H1 (cell line): ENCODE measurements at regions not wholly inside any gene's neighbourhood (a gene's known extent, or its start where the extent isn't known, plus 50 kb on each side); places are given as distances from the start of the nearest gene placed in this dataset.

Source experiments
- POLR2A ChIP-seq, 2 experiments: IDR thresholded peaks; 1 replicate in 1 of 2; 2 replicates in 1 of 2; pipeline ENCODE4 v1.6.1; 2011; ENCODE audit warnings: low read depth in 2 of 2, low read length in 2 of 2, mild to moderate bottlenecking in 2 of 2; ENCODE audit errors: control extremely low read depth in 1 of 2
- SIX5 ChIP-seq: IDR thresholded peaks from 2 replicates; pipeline ENCODE4 v1.6.1; 2011; ENCODE audit warnings: mild to moderate bottlenecking, low read depth, low read length
- TBP ChIP-seq: IDR thresholded peaks from 2 replicates; pipeline ENCODE4 v1.6.1; 2011; ENCODE audit warnings: low read depth, low read length, improper control_type of control experiment

DNA sequence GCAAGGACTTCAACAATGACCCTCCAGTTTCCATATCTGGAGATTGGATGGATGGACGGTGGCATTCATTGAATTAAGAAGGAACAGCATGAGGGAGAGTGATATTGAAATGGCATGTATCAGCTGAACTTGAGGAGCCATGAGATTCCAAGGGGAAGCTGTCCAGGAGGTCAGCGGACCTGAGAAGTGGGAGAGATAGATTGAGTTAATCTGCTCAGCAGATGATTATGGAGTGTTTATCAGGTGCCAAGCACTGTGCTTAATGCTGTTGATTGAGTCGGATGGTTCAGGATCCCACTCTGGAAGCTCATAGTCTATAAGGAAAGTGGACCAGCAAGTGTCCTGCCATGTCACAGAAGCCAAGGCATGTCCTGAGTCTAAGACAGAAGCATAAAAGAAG is 581.3 kb downstream of the INSC start:
- TF ChIP-seq TBP (no peak), SIX5 (no peak), POLR2A (IDR thresholded peaks at IDR 0.05; ENCODE audit: control extremely low read depth in 1 of 2, low read depth in 2 of 2, low read length in 2 of 2) (no peak)
